CD8-positive, alpha-beta memory T cell (primary cell): ENCODE measurements at regions not wholly inside any gene's neighbourhood (a gene's known extent, or its start where the extent isn't known, plus 50 kb on each side); places are given as distances from the start of the nearest gene placed in this dataset.
"Not testable (repeated sequence)": the region's sequence is repeated elsewhere in the genome, so short reads cannot be mapped to it uniquely, and the experiment has no call there.

ENCODE experiments used
- CTCF ChIA-PET: fragments of 350-600 bp; sonication (Branson Sonifier 250); formaldehyde crosslinking; loops from one replicate; lab custom pipeline; 2021; ENCODE audit warnings: antibody characterized with exemption; lab: Charles Lee
- POLR2A ChIA-PET: fragments of 350-600 bp; sonication (Branson Sonifier 250); formaldehyde crosslinking; loops from one replicate; lab custom pipeline; 2021; ENCODE audit warnings: antibody characterized with exemption; lab: Charles Lee
- DNase-seq, 5 donors: peaks; one replicate each; pipeline versions ENCODE4 v3.0.0 to v3.0.0-alpha.2; 2020 to 2022; ENCODE audit warnings: mixed read lengths in 1 of 5
- H3K27ac ChIP-seq: one replicate; pipeline ENCODE4 v1.7.0; 2013; ENCODE audit warnings: low read depth, mild to moderate bottlenecking, low read length, moderate library complexity
- H3K27me3 ChIP-seq: 2 replicates; pipeline ENCODE4 v1.7.0; 2013; ENCODE audit warnings: low read length, mild to moderate bottlenecking; ENCODE audit not compliant: insufficient read depth, poor library complexity, severe bottlenecking
- H3K36me3 ChIP-seq: 2 replicates; pipeline ENCODE4 v1.7.0; 2013; ENCODE audit warnings: mild to moderate bottlenecking, low read length, moderate library complexity; ENCODE audit not compliant: insufficient read depth
- H3K4me1 ChIP-seq: 2 replicates; pipeline ENCODE4 v1.7.0; 2013; ENCODE audit warnings: mild to moderate bottlenecking, low read length, moderate library complexity; ENCODE audit not compliant: insufficient read depth
- H3K4me3 ChIP-seq: 2 replicates; pipeline ENCODE4 v1.7.0; 2013; ENCODE audit warnings: mild to moderate bottlenecking, low read length
- H3K9me3 ChIP-seq: 2 replicates; pipeline ENCODE4 v1.7.0; 2013; ENCODE audit warnings: mild to moderate bottlenecking, low read length
- H3K27ac Mint-ChIP-seq, 8 donors: one replicate each; pipeline ENCODE4 v1.8.0; 2020 to 2021; ENCODE audit warnings: mixed read lengths in 8 of 8, mild to moderate bottlenecking in 6 of 8, inconsistent platforms in 3 of 8, moderate library complexity in 3 of 8
- H3K27me3 Mint-ChIP-seq, 2 donors: one replicate each; pipeline ENCODE4 v1.8.0; 2020 to 2021; ENCODE audit warnings: mixed read lengths in 2 of 2, mild to moderate bottlenecking in 1 of 2, moderate library complexity in 1 of 2
- H3K36me3 Mint-ChIP-seq, 3 donors: one replicate each; pipeline ENCODE4 v1.8.0; 2020 to 2021; ENCODE audit warnings: mixed read lengths in 3 of 3, inconsistent platforms in 1 of 3, mild to moderate bottlenecking in 1 of 3
- H3K4me1 Mint-ChIP-seq, 3 donors: one replicate each; pipeline ENCODE4 v1.8.0; 2020 to 2021; ENCODE audit warnings: mixed read lengths in 3 of 3, inconsistent platforms in 1 of 3, mild to moderate bottlenecking in 1 of 3
- H3K4me3 Mint-ChIP-seq, 7 donors: one replicate each; pipeline ENCODE4 v1.8.0; 2020 to 2021; ENCODE audit warnings: mixed read lengths in 7 of 7, mild to moderate bottlenecking in 6 of 7, moderate library complexity in 4 of 7, inconsistent platforms in 2 of 7
- H3K9me3 Mint-ChIP-seq, 5 donors: one replicate each; pipeline ENCODE4 v1.8.0; 2020 to 2022; ENCODE audit warnings: mixed read lengths in 5 of 5, mild to moderate bottlenecking in 3 of 5, moderate library complexity in 2 of 5, inconsistent platforms in 1 of 5

DNA sequence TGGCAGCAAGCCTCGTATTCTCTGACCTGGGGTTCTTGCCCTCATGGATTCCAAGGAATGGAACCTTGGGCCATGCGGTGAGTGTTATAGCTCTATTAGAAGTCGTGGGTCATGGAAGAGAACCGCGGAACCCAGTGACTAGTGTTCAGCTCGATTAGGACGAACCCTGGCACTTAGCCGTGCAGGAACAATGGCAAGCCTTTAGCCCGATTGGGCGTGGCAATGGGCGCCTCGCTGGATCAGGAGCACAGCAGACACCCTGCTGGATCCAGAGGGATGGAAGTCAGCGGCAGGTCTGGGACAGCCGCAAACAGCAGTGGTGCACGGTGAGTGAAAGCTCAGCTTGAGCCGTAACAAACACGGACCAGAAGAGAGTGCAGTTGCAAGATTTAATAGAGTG is 1053.9 kb upstream of the SLIT2 start:
- H3K27ac Mint-ChIP-seq, CTCF ChIA-PET, H3K4me1 ChIP-seq, H3K4me1 Mint-ChIP-seq, H3K4me3 ChIP-seq, DNase-seq, H3K36me3 ChIP-seq, POLR2A ChIA-PET, H3K9me3 ChIP-seq, H3K36me3 Mint-ChIP-seq, H3K4me3 Mint-ChIP-seq, H3K27me3 Mint-ChIP-seq, H3K27ac ChIP-seq, H3K27me3 ChIP-seq: not testable (repeated sequence)
- peaks cover 8 to 24% (median 9%) of the 10 kb centered on the region in 5 donors for H3K9me3 Mint-ChIP-seq

DNA sequence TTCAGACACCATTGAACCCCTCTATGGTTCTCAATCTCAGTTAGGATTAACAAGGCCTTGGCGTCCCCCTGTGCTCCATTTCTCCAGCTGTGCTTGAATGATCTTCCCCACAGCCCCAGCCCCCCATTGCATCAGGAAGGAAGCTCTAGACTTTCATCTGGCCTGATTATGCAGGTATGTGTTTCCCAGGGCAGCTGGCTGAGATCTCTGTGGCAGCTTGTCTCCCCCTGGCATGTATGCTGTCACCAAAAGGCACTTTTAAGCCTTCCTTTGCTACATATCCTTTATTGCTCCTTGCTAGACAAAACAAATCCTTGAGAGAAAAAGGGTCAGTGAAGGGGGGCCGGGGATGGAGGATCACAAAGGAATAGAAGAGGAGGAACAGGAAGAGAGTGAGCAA is 1056.0 kb upstream of the SLIT2 start:
- ChIA-PET POLR2A (no interaction called here), CTCF (interaction anchor here (1.3 kb wide), 1 partner anchor 30 kb away, joined by 3 read pairs; no protein-coding TSS in a partner anchor)
- peaks cover 9 to 37% (median 13%) of the 10 kb centered on the region in 5 donors for H3K9me3 Mint-ChIP-seq
- no peaks in the 10 kb centered on the region for H3K4me1 Mint-ChIP-seq
- Histone ChIP-seq H3K36me3 (no peaks in the 10 kb centered on the region), H3K4me3 (no peak overlapping the region), H3K27me3 (no peaks in the 10 kb centered on the region), H3K4me1 (no peaks in the 10 kb centered on the region), H3K9me3 (no peaks in the 10 kb centered on the region), H3K27ac (no peak overlapping the region)
- DNase-seq, result no peak
- no peaks in the 10 kb centered on the region for H3K36me3 Mint-ChIP-seq
- H3K4me3 Mint-ChIP-seq, result no peak overlapping the region
- no peak overlapping the region for H3K27ac Mint-ChIP-seq
- H3K27me3 Mint-ChIP-seq, result no peaks in the 10 kb centered on the region

DNA sequence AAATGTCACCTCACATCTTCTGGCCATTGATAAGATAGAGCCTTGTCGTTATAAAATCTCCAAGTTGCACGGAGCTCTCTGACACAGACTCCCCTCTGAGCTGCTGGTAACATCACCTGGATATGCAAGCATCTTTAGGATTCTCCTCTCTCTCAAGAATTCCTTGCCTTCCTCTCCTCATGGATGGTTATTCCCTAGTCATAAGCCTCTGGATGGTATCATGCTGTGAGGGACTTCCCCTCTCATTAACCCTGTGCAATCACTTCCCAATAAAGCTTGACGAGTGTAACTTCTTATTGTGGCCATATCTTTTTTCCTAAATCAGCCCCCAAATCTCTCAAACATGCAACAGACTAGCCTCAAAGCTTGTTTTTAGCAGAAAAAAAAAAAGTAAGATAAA is 1057.0 kb upstream of the SLIT2 start:
- CTCF ChIA-PET, result interaction anchor here (1.3 kb wide), 1 partner anchor 29 kb away, joined by 3 read pairs; no protein-coding TSS in a partner anchor
- no peaks in the 10 kb centered on the region for H3K9me3 ChIP-seq
- peaks cover 11 to 34% (median 14%) of the 10 kb centered on the region in 5 donors for H3K9me3 Mint-ChIP-seq

DNA sequence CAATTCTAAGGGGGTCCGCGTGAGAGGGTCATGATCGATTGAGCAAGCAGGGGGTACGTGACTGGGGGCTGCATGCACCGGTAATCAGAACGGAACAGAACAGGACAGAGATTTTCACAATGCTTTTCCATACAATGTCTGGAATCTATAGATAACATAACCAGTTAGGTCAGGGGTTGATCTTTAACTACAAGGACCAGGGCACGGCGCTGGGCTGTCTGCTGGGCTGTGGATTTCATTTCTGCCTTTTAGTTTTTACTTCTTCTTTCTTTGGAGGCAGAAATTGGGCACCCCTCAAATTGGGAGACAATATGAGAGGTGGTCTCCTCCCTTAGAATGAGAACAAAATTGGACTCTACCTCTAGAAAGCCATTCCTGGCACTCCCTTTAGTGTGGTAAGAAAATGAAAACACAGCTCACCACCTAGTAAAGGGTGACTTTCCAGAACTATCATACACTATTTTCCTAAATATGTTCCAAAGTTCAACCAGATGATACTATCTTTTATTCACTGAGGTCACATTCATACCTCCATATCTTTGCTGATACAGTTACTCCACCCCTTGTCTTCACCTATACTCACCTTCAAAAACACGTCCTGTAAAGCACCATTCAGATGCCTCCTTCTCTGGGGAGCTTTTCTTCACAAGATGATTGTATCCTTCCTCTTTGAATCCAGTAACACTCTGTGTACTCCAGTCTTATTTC is 1058.3 kb upstream of the SLIT2 start:
- Mint-ChIP-seq H3K27me3 (no peaks in the 10 kb centered on the region), H3K4me3 (no peak overlapping the region), H3K27ac (no peak overlapping the region), H3K9me3 (peaks cover 6 to 35% (median 14%) of the 10 kb centered on the region in 5 donors), H3K36me3 (no peaks in the 10 kb centered on the region), H3K4me1 (no peaks in the 10 kb centered on the region)
- Histone ChIP-seq H3K9me3 (no peaks in the 10 kb centered on the region), H3K4me1 (no peaks in the 10 kb centered on the region), H3K4me3 (no peak overlapping the region), H3K27ac (no peak overlapping the region), H3K36me3 (no peaks in the 10 kb centered on the region), H3K27me3 (no peaks in the 10 kb centered on the region)
- CTCF ChIA-PET, result no interaction called here
- POLR2A ChIA-PET, result no interaction called here
- no peak for DNase-seq

More for the DNA sequence above, 1057.0 kb upstream of the SLIT2 start:
- Histone ChIP-seq H3K27ac (no peak overlapping the region), H3K27me3 (no peaks in the 10 kb centered on the region), H3K36me3 (no peaks in the 10 kb centered on the region), H3K4me3 (no peak overlapping the region), H3K4me1 (no peaks in the 10 kb centered on the region)
- no peak overlapping the region for H3K4me3 Mint-ChIP-seq
- no peaks in the 10 kb centered on the region for H3K27me3 Mint-ChIP-seq
- no peaks in the 10 kb centered on the region for H3K4me1 Mint-ChIP-seq
- H3K27ac Mint-ChIP-seq, result no peak overlapping the region
- no peak for DNase-seq
- H3K36me3 Mint-ChIP-seq, result no peaks in the 10 kb centered on the region
- POLR2A ChIA-PET, result no interaction called here

DNA sequence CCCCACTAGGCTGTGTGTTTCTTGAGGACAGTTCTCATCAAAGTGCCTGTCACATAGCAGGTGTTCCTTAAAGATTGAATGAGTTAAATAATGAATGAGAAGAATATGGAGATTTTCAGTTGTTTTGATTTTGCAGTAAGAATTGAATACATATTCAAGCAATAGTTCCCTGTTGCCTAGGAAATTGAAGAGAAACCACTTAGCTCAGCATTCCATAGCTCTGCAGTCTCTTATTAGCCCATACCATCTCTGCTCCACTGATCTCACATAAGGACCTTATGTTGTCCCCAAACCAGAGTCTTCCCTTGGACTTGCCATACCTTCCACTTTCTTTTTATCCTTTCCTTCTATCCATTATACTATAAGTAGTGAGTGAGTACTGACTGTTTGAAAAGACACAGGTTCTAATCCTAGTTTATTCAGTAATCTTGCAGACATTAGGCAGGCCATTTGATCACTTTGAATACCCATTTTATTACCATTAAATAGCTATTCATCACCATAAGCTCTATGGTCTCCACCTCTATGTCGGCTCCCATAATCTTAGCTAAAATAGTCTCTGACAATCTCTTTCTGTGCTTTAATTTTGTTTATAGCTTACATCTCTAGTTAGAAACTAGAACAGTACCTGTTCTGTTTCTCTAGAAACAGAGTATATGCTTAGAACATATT is 1059.6 kb upstream of the SLIT2 start:
- H3K4me1 Mint-ChIP-seq, result no peaks in the 10 kb centered on the region
- ChIA-PET POLR2A (no interaction called here), CTCF (no interaction called here)
- DNase-seq, result no peak
- peaks cover 8 to 39% (median 14%) of the 10 kb centered on the region in 5 donors for H3K9me3 Mint-ChIP-seq
- Histone ChIP-seq H3K36me3 (no peaks in the 10 kb centered on the region), H3K4me1 (no peaks in the 10 kb centered on the region), H3K27ac (no peak overlapping the region), H3K4me3 (no peak overlapping the region), H3K9me3 (no peaks in the 10 kb centered on the region), H3K27me3 (no peaks in the 10 kb centered on the region)
- H3K4me3 Mint-ChIP-seq, result no peak overlapping the region
- H3K27ac Mint-ChIP-seq, result no peak overlapping the region
- H3K27me3 Mint-ChIP-seq, result no peaks in the 10 kb centered on the region
- no peaks in the 10 kb centered on the region for H3K36me3 Mint-ChIP-seq

DNA sequence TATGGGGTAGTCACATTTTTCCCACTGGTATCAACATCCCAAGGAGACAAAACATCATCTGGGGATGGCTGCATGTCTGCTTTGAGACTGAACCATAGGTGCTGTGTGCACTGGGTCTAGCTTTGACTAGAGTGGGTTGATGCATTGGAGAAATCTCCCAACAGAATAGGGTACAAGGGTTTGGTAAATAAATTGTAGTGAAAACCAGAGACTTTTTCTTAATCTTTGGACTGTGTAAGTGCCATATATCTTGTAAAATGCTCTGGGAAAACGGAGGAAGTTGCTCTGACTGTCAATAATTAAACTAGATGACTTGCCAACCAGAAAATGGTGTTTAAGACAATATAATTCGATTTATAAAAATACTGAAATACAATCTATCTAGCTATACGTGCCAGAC is 1064.0 kb upstream of the SLIT2 start:
- Histone ChIP-seq H3K4me1 (no peaks in the 10 kb centered on the region), H3K27ac (no peak overlapping the region), H3K27me3 (no peaks in the 10 kb centered on the region), H3K36me3 (no peaks in the 10 kb centered on the region), H3K9me3 (no peaks in the 10 kb centered on the region), H3K4me3 (no peak overlapping the region)
- POLR2A ChIA-PET, result no interaction called here
- no peak for DNase-seq
- CTCF ChIA-PET, result no interaction called here
- H3K27me3 Mint-ChIP-seq, result no peaks in the 10 kb centered on the region
- peaks cover 4 to 32% (median 6%) of the 10 kb centered on the region in 5 donors for H3K9me3 Mint-ChIP-seq
- no peak overlapping the region for H3K4me3 Mint-ChIP-seq
- H3K27ac Mint-ChIP-seq, result no peak overlapping the region
- H3K4me1 Mint-ChIP-seq, result no peaks in the 10 kb centered on the region
- no peaks in the 10 kb centered on the region for H3K36me3 Mint-ChIP-seq

DNA sequence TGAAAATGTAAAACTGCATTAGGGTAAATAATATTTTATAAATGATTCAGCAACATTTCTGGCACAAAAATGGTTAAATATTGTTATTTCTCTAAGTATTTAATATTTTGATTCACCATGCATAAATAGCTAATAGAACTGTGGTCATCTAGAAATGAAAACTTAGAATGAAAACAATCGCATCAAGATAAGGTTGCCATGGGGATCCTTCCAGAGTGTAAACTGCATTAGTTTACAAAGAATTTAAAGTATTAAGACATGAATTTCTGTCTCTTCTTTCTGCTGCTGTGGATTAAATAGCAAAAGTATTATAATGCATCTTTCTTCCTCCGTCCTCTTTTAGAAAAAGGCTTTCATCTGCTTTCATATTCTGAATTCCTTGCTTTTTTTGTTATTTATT is 1064.6 kb upstream of the SLIT2 start:
- ChIA-PET CTCF (no interaction called here), POLR2A (no interaction called here)
- Histone ChIP-seq H3K36me3 (no peaks in the 10 kb centered on the region), H3K4me3 (no peak overlapping the region), H3K27me3 (no peaks in the 10 kb centered on the region), H3K9me3 (no peaks in the 10 kb centered on the region), H3K27ac (no peak overlapping the region), H3K4me1 (no peaks in the 10 kb centered on the region)
- peaks cover 4 to 29% (median 5%) of the 10 kb centered on the region in 5 donors for H3K9me3 Mint-ChIP-seq
- H3K4me1 Mint-ChIP-seq, result no peaks in the 10 kb centered on the region
- H3K27ac Mint-ChIP-seq, result no peak overlapping the region
- DNase-seq, result no peak
- H3K4me3 Mint-ChIP-seq, result no peak overlapping the region
- H3K27me3 Mint-ChIP-seq, result no peaks in the 10 kb centered on the region
- H3K36me3 Mint-ChIP-seq, result no peaks in the 10 kb centered on the region

DNA sequence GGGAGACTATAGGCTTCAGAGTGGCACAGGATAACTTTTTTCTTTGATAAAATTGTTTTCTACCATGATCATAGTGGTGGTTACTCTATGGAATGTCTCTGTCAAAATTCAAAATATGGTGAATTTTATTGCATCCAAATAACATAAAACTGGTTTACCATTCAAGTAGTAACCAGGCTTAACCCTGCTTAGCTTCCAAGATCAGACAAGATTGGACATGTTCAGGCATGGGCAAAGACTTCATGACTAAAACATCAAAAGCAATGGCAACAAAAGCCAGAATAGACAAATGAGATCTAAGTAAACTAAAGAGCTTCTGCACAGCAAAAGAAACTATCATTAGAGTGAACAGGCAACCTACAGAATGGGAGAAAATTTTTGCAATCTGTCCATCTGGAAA is 1070.1 kb upstream of the SLIT2 start:
- H3K9me3 ChIP-seq, H3K27ac Mint-ChIP-seq, H3K36me3 Mint-ChIP-seq, CTCF ChIA-PET, H3K27me3 ChIP-seq, POLR2A ChIA-PET, H3K36me3 ChIP-seq, H3K4me3 ChIP-seq, H3K27ac ChIP-seq, H3K4me1 ChIP-seq, H3K4me3 Mint-ChIP-seq, H3K4me1 Mint-ChIP-seq, DNase-seq, H3K27me3 Mint-ChIP-seq: not testable (repeated sequence)
- peaks cover 3 to 36% (median 7%) of the 10 kb centered on the region in 5 donors for H3K9me3 Mint-ChIP-seq
